HUES6 (cell line): ENCODE measurements at regions not wholly inside any gene's neighbourhood (a gene's known extent, or its start where the extent isn't known, plus 50 kb on each side); places are given as distances from the start of the nearest gene placed in this dataset.

Experiments used
- H3K27ac ChIP-seq: 2 replicates; pipeline ENCODE4 v1.7.0; 2013; ENCODE audit warnings: low read depth, mild to moderate bottlenecking, low read length, inconsistent platforms
- H3K27me3 ChIP-seq: 2 replicates; pipeline ENCODE4 v1.6.1; 2013; ENCODE audit warnings: low read length; ENCODE audit not compliant: control insufficient read depth, insufficient read depth
- H3K36me3 ChIP-seq: 2 replicates; pipeline ENCODE4 v1.6.1; 2013; ENCODE audit warnings: low read length; ENCODE audit not compliant: control insufficient read depth, insufficient read depth
- H3K4me1 ChIP-seq: 2 replicates; pipeline ENCODE4 v1.6.1; 2013; ENCODE audit warnings: low read length; ENCODE audit not compliant: control insufficient read depth, insufficient read depth
- H3K4me3 ChIP-seq: 2 replicates; pipeline ENCODE4 v1.5.1; 2013; ENCODE audit warnings: low read depth, low read length
- H3K9ac ChIP-seq: one replicate; pipeline ENCODE4 v1.6.1; 2013; ENCODE audit warnings: mild to moderate bottlenecking, low read length
- H3K9me3 ChIP-seq: 2 replicates; pipeline ENCODE4 v1.6.1; 2013; ENCODE audit warnings: low read depth, low read length; ENCODE audit not compliant: control insufficient read depth, insufficient read depth

DNA sequence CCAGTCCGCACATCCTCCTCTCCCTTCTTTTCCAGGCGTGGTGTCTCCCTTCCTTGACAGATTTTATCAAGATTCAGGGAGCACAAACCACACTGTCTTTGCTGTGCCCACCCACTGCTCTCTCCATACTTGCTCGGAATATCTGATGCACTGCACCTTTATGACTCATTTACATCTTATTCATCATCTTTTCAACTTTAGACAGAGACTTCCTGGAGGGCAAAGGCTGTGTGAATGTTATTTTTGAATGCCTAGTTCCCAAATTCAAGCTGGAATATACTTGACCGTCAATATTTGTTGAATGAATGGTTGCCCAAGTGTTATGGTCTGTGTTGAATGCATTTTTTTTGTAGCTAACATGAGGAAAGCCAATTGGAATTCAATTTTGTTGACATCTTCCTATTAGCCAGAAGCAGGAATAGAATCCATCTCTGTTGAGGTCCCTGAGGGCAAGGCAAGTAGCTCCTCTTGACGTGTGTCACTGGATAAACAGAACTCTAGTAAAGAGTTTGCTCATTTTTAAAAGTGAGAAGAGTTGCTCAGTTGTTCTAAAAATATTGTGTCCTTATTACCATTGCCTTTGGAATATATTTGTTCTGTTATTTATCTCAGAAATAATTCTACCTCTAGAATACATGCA lies 95.0 kb downstream of the KLF6 start:
- H3K36me3 ChIP-seq, result no peaks in the 10 kb centered on the region
- H3K4me1 ChIP-seq, result no peaks in the 10 kb centered on the region
- no peak overlapping the region for H3K27ac ChIP-seq
- H3K9me3 ChIP-seq, result no peaks in the 10 kb centered on the region
- no peak overlapping the region for H3K4me3 ChIP-seq
- no peak overlapping the region for H3K9ac ChIP-seq
- H3K27me3 ChIP-seq, result no peaks in the 10 kb centered on the region

DNA sequence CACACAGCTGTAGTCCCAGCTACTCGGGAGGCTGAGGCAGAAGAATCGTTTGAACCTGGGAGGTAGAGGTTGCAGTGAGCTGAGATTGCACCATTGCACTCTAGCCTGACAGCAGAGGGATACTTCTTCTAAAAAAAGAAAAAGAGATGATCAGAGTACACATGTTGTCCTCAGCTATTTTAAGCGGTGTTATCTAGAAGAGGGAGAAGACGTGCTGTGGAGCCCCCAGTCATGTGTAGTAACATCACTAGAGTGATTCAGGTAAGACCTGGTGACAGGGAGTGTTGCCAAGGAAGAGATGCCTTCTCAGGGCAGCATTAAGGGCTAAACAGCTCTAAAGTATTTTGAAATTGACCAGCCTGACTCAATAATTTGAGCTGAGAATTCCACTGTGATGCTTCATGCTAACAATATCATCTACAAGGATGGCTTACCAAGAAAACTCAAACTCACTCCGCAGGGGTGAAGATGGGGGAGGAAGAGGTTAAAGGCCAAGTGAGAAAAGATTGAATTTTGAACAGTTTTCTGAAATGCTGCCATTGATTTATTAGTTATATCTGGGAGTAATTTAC lies 97.4 kb downstream of the KLF6 start:
- Histone ChIP-seq H3K27me3 (no peaks in the 10 kb centered on the region), H3K4me1 (no peaks in the 10 kb centered on the region)

DNA sequence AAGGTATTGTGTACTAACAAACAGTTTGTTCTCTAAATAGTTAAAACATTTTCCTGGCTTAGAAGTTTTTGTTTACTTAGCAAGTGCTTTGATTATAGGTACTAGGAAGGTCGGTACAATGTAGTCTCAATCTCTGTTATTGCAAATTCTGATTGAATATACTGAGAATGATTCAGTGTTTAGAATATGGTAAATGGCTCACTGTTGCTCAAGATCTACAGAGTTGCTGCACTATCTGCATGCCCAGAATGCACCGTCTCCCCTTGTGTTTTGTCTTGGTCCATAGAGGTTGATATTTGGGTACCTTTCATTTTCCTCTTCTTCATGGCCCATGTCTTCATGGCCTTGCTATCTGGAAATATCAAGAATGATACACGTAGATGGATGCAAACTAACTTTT lies 99.6 kb downstream of the KLF6 start:
- Histone ChIP-seq H3K9ac (no peak overlapping the region), H3K36me3 (no peaks in the 10 kb centered on the region), H3K27ac (no peak overlapping the region), H3K9me3 (no peaks in the 10 kb centered on the region), H3K4me3 (no peak overlapping the region), H3K27me3 (no peaks in the 10 kb centered on the region), H3K4me1 (peaks cover 6% of the 10 kb centered on the region; the same call in 1 of the 2 replicates)

More for the DNA sequence above, 97.4 kb downstream of the KLF6 start:
- Histone ChIP-seq H3K9ac (no peak overlapping the region), H3K27ac (no peak overlapping the region), H3K9me3 (no peaks in the 10 kb centered on the region), H3K36me3 (no peaks in the 10 kb centered on the region), H3K4me3 (no peak overlapping the region)

DNA sequence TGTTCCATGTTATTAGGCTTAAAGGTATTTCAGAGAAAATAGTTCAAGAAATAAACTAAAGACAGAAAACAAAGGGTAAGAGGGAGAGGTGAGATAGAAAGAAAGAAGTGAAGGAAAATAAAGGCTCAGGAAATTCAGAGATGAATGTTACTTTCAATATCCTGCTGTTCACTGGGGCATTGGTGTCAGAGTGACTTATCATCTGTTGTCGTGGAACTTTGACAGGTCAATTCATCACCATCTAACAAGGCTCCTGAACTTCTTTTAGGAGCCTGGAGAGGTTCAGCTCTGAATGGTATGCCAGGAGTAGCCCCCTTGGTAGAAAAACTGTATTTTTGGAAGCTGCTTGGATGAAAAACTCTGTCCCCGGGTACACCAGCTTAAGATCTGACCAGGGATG lies 100.1 kb downstream of the KLF6 start:
- no peaks in the 10 kb centered on the region for H3K36me3 ChIP-seq
- H3K27me3 ChIP-seq, result no peaks in the 10 kb centered on the region
- no peak overlapping the region for H3K27ac ChIP-seq
- H3K9ac ChIP-seq, result no peak overlapping the region
- H3K4me1 ChIP-seq, result peaks cover 6% of the 10 kb centered on the region; the same call in 1 of the 2 replicates
- no peak overlapping the region for H3K4me3 ChIP-seq
- no peaks in the 10 kb centered on the region for H3K9me3 ChIP-seq

DNA sequence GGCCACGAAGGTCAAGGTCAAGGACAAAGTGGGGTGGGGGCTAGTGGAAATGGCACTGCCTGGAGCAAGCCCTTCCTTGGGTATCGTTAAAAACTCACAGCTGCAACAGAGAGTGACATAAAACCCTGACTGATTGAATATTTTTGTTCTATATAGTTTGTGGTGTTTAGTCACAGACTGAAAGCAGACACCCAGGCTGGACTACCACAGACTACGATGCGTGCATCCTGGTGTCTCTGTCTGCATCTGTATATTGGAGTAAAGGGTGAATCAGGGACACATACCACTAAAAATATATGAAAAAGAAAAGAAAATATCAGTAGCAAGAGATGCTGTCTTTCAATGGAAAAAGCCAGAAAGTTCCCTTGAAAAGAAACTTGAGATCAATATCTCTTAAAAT lies 101.4 kb downstream of the KLF6 start:
- H3K36me3 ChIP-seq, result no peaks in the 10 kb centered on the region

DNA sequence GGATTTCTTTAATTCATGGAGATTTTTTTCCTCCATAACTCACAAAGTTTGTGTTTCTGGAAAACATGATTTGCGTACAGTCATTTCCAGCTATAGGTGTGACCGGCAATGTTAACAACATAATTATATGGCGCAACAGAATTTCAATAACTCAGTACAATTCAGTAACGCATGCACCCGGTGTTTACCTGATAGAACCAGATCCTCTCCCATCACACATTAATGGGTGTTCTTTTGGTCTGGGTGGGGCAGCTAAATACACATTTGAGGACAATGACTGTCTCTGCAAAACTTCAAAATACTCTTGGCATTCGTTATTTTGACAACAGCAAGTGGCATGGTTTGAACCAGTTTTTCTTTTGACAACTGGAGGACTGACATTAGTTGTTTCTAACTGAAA lies 102.3 kb downstream of the KLF6 start:
- Histone ChIP-seq H3K4me3 (no peak overlapping the region), H3K4me1 (peaks cover 6% of the 10 kb centered on the region; the same call in 1 of the 2 replicates), H3K9me3 (no peaks in the 10 kb centered on the region), H3K9ac (no peak overlapping the region), H3K36me3 (no peaks in the 10 kb centered on the region), H3K27ac (no peak overlapping the region), H3K27me3 (no peaks in the 10 kb centered on the region)

More for the DNA sequence above, 101.4 kb downstream of the KLF6 start:
- no peaks in the 10 kb centered on the region for H3K27me3 ChIP-seq
- H3K9me3 ChIP-seq, result no peaks in the 10 kb centered on the region
- peaks cover 6% of the 10 kb centered on the region; the same call in 1 of the 2 replicates for H3K4me1 ChIP-seq
- H3K9ac ChIP-seq, result no peak overlapping the region
- H3K27ac ChIP-seq, result no peak overlapping the region
- H3K4me3 ChIP-seq, result no peak overlapping the region

DNA sequence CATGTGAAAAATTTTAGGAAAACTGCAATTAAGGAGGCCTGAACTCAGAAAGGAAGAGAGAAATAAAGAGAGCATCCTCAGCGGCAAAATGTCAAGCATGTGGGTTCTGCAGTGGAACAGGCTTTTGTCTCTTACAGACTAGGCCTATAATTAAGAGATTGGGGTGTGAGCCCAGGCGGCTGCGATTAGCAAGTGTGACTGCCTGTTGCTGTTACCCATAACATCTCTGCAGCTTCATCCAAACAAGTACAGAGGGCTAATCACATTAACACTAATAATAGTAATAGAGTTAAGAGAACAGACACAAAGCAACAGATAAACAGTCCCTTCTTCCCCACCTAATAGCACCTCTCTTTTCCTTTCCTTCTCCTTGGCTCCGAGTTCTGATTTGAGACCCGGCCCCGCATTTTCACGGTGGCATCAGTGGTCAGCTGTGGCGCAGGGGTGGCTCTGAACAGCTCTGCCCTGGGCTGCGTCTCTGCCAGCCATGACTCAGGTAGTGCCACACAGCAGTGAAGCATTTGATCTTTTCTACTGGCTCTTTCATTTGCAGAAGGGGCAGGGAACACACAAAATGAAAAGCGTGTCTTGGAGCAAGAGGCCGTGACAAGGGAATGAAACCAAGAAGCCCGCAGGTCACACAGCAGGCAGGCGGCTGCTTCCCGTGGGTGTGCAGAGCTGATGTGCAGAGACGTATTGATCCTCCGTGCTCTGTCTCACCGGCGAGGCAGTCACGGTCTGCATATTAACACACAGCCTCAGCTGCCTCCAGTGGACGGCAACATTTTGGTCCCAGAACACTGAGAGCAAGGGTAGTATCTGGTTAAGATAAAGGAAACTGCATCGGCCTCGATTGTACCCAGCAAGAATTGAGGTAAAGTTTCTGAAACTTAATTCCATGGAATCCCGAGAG lies 103.1 kb downstream of the KLF6 start:
- Histone ChIP-seq H3K9me3 (no peaks in the 10 kb centered on the region), H3K36me3 (no peaks in the 10 kb centered on the region), H3K4me1 (peaks cover 6% of the 10 kb centered on the region; the same call in 1 of the 2 replicates), H3K4me3 (no peak overlapping the region), H3K27me3 (no peaks in the 10 kb centered on the region), H3K27ac (no peak overlapping the region), H3K9ac (no peak overlapping the region)

DNA sequence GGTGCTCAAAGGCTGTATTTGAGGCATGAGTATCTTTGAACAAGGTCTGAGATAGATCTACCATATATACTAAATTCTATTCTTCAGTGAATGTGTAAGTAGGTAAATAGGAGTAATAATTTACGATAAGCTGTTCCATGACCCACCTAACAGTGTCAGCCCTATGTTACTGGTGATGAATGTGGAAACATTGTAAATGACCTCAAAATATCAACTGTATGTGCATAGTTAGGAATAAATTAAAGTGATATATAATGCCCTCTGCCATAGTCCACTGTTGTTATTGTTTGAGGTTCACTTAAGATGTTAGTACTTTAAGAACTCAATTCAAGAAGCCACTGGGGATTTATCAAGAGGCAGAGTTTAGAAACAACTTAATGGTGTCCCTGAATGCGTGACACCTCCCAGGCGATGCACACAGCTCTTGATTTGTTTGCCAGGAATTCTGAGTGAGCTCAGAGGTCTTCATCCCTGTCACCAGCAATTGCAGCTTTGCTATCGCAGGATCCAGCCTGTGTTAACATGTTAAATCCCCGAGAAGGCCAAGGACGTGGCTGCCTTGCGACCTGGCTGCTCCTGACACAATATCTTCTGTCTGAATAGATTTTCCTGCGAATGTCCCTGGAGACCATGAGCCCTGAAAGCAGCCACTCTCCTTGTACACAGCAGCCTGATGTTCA lies 104.9 kb downstream of the KLF6 start:
- no peaks in the 10 kb centered on the region for H3K36me3 ChIP-seq
- peaks cover 6% of the 10 kb centered on the region; the same call in 1 of the 2 replicates for H3K4me1 ChIP-seq

DNA sequence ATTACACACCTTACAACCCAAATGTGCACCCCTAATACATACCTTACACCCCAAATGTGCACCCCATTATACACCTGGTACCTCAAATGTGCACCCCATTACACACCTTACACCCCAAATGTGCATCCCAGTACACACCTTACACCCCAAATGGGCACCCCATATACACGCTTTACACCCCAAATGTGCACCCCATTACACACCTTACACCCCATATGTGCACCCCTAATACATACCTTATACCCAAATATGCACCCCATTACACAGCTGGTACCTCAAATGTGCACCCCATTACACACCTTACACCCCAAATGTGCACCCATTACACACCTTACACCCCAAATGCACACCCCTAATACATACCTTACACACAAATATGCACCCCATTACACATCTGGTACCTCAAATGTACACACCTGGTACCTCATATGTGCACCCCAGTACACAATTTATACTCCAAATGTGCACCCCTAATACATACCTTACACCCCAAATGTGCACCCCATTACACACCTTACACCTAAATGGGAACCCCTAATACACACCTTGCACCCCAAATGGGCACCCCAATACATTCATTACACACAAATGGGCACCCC lies 106.3 kb downstream of the KLF6 start:
- H3K36me3 ChIP-seq, result no peaks in the 10 kb centered on the region
- peaks cover 6% of the 10 kb centered on the region; the same call in 1 of the 2 replicates for H3K4me1 ChIP-seq
- H3K9me3 ChIP-seq, result no peaks in the 10 kb centered on the region
- H3K4me3 ChIP-seq, result no peak overlapping the region
- H3K27me3 ChIP-seq, result no peaks in the 10 kb centered on the region
- no peak overlapping the region for H3K27ac ChIP-seq
- H3K9ac ChIP-seq, result no peak overlapping the region

More for the DNA sequence above, 104.9 kb downstream of the KLF6 start:
- Histone ChIP-seq H3K9ac (no peak overlapping the region), H3K4me3 (no peak overlapping the region), H3K27me3 (no peaks in the 10 kb centered on the region), H3K27ac (no peak overlapping the region), H3K9me3 (no peaks in the 10 kb centered on the region)

DNA sequence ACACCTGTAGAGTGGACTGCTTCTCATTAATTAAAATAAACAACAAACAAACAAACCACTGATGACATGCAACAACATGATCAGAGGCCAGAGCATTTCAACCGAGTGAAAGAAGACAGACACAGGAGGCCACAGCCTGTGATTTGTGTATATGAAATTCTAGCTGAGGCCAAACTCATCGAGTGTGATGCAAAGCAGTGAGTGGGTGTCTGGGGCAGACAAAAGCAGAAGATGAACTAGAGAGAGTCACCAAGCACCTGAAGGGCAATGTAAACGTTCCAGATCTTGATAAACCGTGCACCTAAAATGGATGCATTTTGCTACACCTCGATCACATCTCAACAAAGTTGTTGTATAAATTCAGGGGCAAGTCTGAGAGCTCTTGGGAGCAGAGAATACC lies 108.4 kb downstream of the KLF6 start:
- Histone ChIP-seq H3K9me3 (no peaks in the 10 kb centered on the region), H3K4me1 (peaks cover 3% of the 10 kb centered on the region), H3K27ac (no peak overlapping the region), H3K4me3 (no peak overlapping the region), H3K27me3 (no peaks in the 10 kb centered on the region), H3K36me3 (no peaks in the 10 kb centered on the region), H3K9ac (no peak overlapping the region)
